Activated CD4-positive, CD25-positive, alpha-beta regulatory T cell treated with anti-CD3 and anti-CD28 coated beads, Interleukin-2, amount 50 U/mL, for 72 hours (primary cell): ENCODE measurements at regions not wholly inside any gene's neighbourhood (a gene's known extent, or its start where the extent isn't known, plus 50 kb on each side); places are given as distances from the start of the nearest gene placed in this dataset.
A peak's percentile ranks its signal among the peaks of the same experiment; 100 is the strongest.
"Not testable (repeated sequence)": the region's sequence is repeated elsewhere in the genome, so short reads cannot be mapped to it uniquely, and the experiment has no call there.

Experiments
- DNase-seq: peaks from one replicate; pipeline ENCODE4 v3.0.0; 2021

GRCh38 chr12:107377596-107378385 lies 284.4 kb upstream of the CRY1 start:
- no peak for DNase-seq

- no peak for DNase-seq
These were observed 285.3 kb upstream of the CRY1 start for GRCh38 chr12:107378609-107379008.

- not testable (repeated sequence) for DNase-seq
These were observed 285.9 kb upstream of the CRY1 start for GRCh38 chr12:107379142-107379851.

- no peak for DNase-seq
These were observed 286.7 kb upstream of the CRY1 start for GRCh38 chr12:107379852-107380567.

GRCh38 chr12:107384645-107385044 lies 291.3 kb upstream of the CRY1 start:
- no peak for DNase-seq

GRCh38 chr12:107385509-107385908 lies 292.2 kb upstream of the CRY1 start:
- no peak for DNase-seq

- DNase-seq, result no peak
These were observed 293.2 kb upstream of the CRY1 start for GRCh38 chr12:107386569-107386968.

GRCh38 chr12:107388263-107388662 lies 294.9 kb upstream of the CRY1 start:
- DNase-seq, result no peak

GRCh38 chr12:107390414-107390813 lies 295.2 kb upstream of the PWP1 start:
- DNase-seq, result no peak

- no peak for DNase-seq
These were observed 292.4 kb upstream of the PWP1 start for GRCh38 chr12:107393043-107393717.

GRCh38 chr12:107394693-107395092 lies 290.9 kb upstream of the PWP1 start:
- no peak for DNase-seq

GRCh38 chr12:107395817-107396216 lies 289.8 kb upstream of the PWP1 start:
- DNase-seq, result no peak

- DNase-seq, result no peak
These were observed 288.6 kb upstream of the PWP1 start for GRCh38 chr12:107396991-107397390.

GRCh38 chr12:107397890-107398500 lies 287.6 kb upstream of the PWP1 start:
- no peak for DNase-seq

GRCh38 chr12:107399046-107399445 lies 286.6 kb upstream of the PWP1 start:
- no peak for DNase-seq

GRCh38 chr12:107400686-107401447 lies 284.7 kb upstream of the PWP1 start:
- DNase-seq, result no peak

- peak; percentile 56 for DNase-seq
These were observed 283.3 kb upstream of the PWP1 start for GRCh38 chr12:107402041-107403022.

- DNase-seq, result no peak
These were observed 280.6 kb upstream of the PWP1 start for GRCh38 chr12:107404981-107405380.

GRCh38 chr12:107405436-107405835 lies 280.2 kb upstream of the PWP1 start:
- no peak for DNase-seq

GRCh38 chr12:107406932-107407331 lies 278.7 kb upstream of the PWP1 start:
- DNase-seq, result no peak
